SW 1271 (cell line): ENCODE measurements at regions not wholly inside any gene's neighbourhood (a gene's known extent, or its start where the extent isn't known, plus 50 kb on each side); places are given as distances from the start of the nearest gene placed in this dataset.

ENCODE experiments used
- DNase-seq, 2 experiments: peaks; one replicate each; lab custom pipeline; 2025; lab: John Stamatoyannopoulos, UW

GRCh38 chr6:113558431-113558830 is 298.7 kb upstream of the MARCKS start:
- DNase-seq: no peak

- peak in 1 of 2 experiments; percentile 8 for DNase-seq
Observed at GRCh38 chr6:113558966-113559365, 298.2 kb upstream of the MARCKS start.

GRCh38 chr6:113560376-113560775 is 296.8 kb upstream of the MARCKS start:
- DNase-seq: no peak

- peak; percentile 32 to 69 for DNase-seq
Observed at GRCh38 chr6:113560908-113561307, 296.2 kb upstream of the MARCKS start.

- no peak for DNase-seq
Observed at GRCh38 chr6:113562248-113562647, 294.9 kb upstream of the MARCKS start.

GRCh38 chr6:113564371-113565171 is 292.6 kb upstream of the MARCKS start:
- DNase-seq: no peak

- DNase-seq: no peak
Observed at GRCh38 chr6:113565306-113565705, 291.8 kb upstream of the MARCKS start.

- no peak for DNase-seq
Observed at GRCh38 chr6:113570161-113570560, 287.0 kb upstream of the MARCKS start.

GRCh38 chr6:113570641-113571040 is 286.5 kb upstream of the MARCKS start:
- DNase-seq: no peak

GRCh38 chr6:113574147-113574546 is 283.0 kb upstream of the MARCKS start:
- DNase-seq: no peak

- DNase-seq: no peak
Observed at GRCh38 chr6:113576310-113576709, 280.8 kb upstream of the MARCKS start.

- DNase-seq: no peak
Observed at GRCh38 chr6:113578691-113579090, 278.5 kb upstream of the MARCKS start.

- DNase-seq: no peak
Observed at GRCh38 chr6:113584767-113585166, 272.4 kb upstream of the MARCKS start.

GRCh38 chr6:113585246-113585645 is 271.9 kb upstream of the MARCKS start:
- no peak for DNase-seq

- DNase-seq: no peak
Observed at GRCh38 chr6:113586413-113587077, 270.6 kb upstream of the MARCKS start.

GRCh38 chr6:113587078-113587699 is 270.0 kb upstream of the MARCKS start:
- DNase-seq: no peak

- no peak for DNase-seq
Observed at GRCh38 chr6:113588646-113589045, 268.5 kb upstream of the MARCKS start.

GRCh38 chr6:113591896-113592827 is 265.0 kb upstream of the MARCKS start:
- peak in 1 of 2 experiments; percentile 20 for DNase-seq

- DNase-seq: no peak
Observed at GRCh38 chr6:113594726-113595125, 262.4 kb upstream of the MARCKS start.

- no peak for DNase-seq
Observed at GRCh38 chr6:113595911-113596376, 261.2 kb upstream of the MARCKS start.

- no peak for DNase-seq
Observed at GRCh38 chr6:113596387-113597230, 260.5 kb upstream of the MARCKS start.
